VCaP (cell line): ENCODE measurements at regions not wholly inside any gene's neighbourhood (a gene's known extent, or its start where the extent isn't known, plus 50 kb on each side); places are given as distances from the start of the nearest gene placed in this dataset.
"Not testable (repeated sequence)": the region's sequence is repeated elsewhere in the genome, so short reads cannot be mapped to it uniquely, and the experiment has no call there.

ENCODE experiments used
- H3K27ac ChIP-seq: fragments of 450-650 bp; 2 replicates; pipeline ENCODE4 v1.5.1; 2017
- TF ChIP-seq, protein P1 (sequence below): fragments of 450-650 bp; conservative IDR thresholded peaks from 2 replicates; pipeline ENCODE4 v1.5.1; 2017; ENCODE audit warnings: mild to moderate bottlenecking, moderate library complexity

- TF ChIP-seq, protein P1, sequence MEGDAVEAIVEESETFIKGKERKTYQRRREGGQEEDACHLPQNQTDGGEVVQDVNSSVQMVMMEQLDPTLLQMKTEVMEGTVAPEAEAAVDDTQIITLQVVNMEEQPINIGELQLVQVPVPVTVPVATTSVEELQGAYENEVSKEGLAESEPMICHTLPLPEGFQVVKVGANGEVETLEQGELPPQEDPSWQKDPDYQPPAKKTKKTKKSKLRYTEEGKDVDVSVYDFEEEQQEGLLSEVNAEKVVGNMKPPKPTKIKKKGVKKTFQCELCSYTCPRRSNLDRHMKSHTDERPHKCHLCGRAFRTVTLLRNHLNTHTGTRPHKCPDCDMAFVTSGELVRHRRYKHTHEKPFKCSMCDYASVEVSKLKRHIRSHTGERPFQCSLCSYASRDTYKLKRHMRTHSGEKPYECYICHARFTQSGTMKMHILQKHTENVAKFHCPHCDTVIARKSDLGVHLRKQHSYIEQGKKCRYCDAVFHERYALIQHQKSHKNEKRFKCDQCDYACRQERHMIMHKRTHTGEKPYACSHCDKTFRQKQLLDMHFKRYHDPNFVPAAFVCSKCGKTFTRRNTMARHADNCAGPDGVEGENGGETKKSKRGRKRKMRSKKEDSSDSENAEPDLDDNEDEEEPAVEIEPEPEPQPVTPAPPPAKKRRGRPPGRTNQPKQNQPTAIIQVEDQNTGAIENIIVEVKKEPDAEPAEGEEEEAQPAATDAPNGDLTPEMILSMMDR = no peak
- no peak overlapping the region for H3K27ac ChIP-seq
Measured at GRCh38 chr5:72705178-72705577, 111.3 kb upstream of the TNPO1 start.

GRCh38 chr5:72703876-72704275 lies 112.6 kb upstream of the TNPO1 start:
- TF ChIP-seq, protein P1 = no peak
- H3K27ac ChIP-seq = no peak overlapping the region

DNA sequence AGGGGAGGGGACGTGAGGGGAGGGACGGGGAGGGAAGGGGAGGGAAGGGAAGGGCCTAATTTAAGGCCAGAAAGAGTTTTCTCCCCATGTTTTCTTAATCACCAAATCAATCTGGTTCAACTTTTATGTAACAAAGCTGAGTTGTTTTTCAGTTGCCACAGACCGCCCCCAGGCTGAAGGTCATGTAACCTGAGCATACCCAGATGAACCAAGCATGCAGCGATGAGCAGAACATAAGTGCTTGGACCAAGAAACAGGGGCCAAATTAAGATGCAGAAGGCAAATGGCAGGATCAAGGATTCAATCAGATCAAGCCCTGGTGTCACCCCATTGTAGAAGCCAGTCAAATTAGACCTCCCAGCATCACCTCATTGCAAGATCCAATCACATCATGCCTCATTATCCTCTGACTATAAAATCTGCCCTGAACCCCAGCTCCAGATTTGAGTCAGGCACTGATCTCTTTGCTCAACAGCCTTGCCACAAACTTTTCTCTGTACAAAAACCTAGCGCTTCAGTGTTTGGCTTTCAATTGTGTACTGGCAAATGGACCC lies 113.5 kb upstream of the TNPO1 start:
- H3K27ac ChIP-seq = no peak overlapping the region
- TF ChIP-seq, protein P1 = no peak

DNA sequence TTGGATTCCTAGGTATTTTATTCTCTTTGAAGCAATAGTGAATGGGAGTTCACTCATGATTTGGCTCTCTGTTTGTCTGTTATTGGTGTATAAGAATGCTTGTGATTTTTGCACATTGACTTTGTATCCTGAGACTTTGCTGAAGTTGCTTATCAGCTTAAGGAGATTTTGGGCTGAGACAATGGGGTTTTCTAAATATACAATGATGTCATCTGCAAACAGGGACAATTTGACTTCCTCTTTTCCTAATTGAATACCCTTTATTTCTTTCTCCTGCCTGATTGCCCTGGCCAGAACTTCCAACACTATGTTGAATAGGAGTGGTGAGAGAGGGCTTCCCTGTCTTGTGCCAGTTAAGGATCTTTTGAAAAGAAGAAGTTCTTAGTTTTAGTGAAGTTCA lies 114.4 kb upstream of the TNPO1 start:
- not testable (repeated sequence) for H3K27ac ChIP-seq

DNA sequence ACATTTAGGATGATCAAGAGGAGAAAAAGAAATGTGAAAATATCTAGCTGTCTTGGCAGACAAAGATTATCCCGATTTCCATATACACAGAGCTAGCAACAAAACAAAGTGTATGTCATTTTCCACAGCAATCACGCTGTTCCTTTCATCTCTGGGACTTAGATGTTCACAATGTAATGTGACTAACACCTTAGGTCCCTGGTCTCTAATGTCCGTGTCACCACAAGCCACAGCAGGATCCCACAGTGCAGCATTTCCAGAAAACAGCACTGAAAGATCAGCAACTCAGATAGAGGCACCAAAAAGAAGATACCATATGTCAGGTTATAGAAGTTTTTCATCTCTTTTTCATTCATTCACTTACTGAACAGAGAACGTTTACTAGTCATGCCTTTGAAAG lies 118.0 kb upstream of the TNPO1 start:
- TF ChIP-seq, protein P1 = no peak
- no peak overlapping the region for H3K27ac ChIP-seq

GRCh38 chr5:72697622-72698021 lies 118.8 kb upstream of the TNPO1 start:
- TF ChIP-seq, protein P1 = no peak
- H3K27ac ChIP-seq = no peak overlapping the region

DNA sequence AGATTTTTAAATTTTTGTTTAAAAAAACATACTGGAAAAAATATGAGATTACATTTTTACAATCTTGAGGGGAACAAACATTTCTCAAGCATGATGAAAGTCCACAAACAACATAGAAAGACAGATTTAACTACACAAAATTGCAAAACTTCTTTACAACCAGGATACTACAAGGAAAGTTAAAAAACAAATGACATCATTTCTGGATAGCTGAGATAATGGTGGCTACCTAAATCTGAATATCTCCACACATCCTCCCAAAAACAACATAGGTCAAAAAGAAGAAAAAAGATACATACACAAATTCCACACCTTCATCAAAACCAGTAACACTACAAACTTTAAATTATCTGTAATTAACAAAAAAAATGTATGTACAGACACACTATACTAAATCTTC lies 120.8 kb upstream of the TNPO1 start:
- TF ChIP-seq, protein P1 = no peak
- no peak overlapping the region for H3K27ac ChIP-seq

GRCh38 chr5:72694856-72695255 lies 121.6 kb upstream of the TNPO1 start:
- TF ChIP-seq, protein P1 = no peak
- H3K27ac ChIP-seq = no peak overlapping the region
